Liver (tissue), 8 donors: ENCODE measurements at regions not wholly inside any gene's neighbourhood (a gene's known extent, or its start where the extent isn't known, plus 50 kb on each side); places are given as distances from the start of the nearest gene placed in this dataset.
A peak's percentile ranks its signal among the peaks of the same experiment; 100 is the strongest.

Experiments used
- DNase-seq: peaks from one replicate; pipeline ENCODE4 v3.0.0-alpha.2; 2017; ENCODE audit warnings: low spot score
- H3K27ac ChIP-seq, 2 donors: one replicate each; pipeline ENCODE4 v1.7.0; 2013; ENCODE audit warnings: inconsistent platforms in 2 of 2, low read length in 2 of 2, control low read depth in 1 of 2, low read depth in 1 of 2, mild to moderate bottlenecking in 1 of 2
- H3K27me3 ChIP-seq, 4 donors: one replicate each; pipeline versions ENCODE4 v1.6.1 to v1.7.0; 2013; ENCODE audit warnings: low read length in 3 of 4, inconsistent platforms in 1 of 4, mild to moderate bottlenecking in 1 of 4, moderate library complexity in 1 of 4; ENCODE audit not compliant: control insufficient read depth in 4 of 4, insufficient read depth in 4 of 4
- H3K36me3 ChIP-seq, 4 donors: one replicate each; pipeline versions ENCODE4 v1.6.1 to v1.7.0; 2013; ENCODE audit warnings: low read length in 3 of 4, mild to moderate bottlenecking in 3 of 4, low read depth in 1 of 4, moderate library complexity in 1 of 4; ENCODE audit not compliant: control insufficient read depth in 4 of 4, insufficient read depth in 3 of 4
- H3K4me1 ChIP-seq, 4 donors: one replicate each; pipeline versions ENCODE4 v1.6.1 to v1.7.0; 2013; ENCODE audit warnings: low read length in 3 of 4, mild to moderate bottlenecking in 3 of 4, moderate library complexity in 1 of 4; ENCODE audit not compliant: control insufficient read depth in 4 of 4, insufficient read depth in 4 of 4
- H3K4me3 ChIP-seq, 3 donors: one replicate each; pipeline versions ENCODE4 v1.6.1 to v1.7.0; 2013; ENCODE audit warnings: low read length in 3 of 3, control low read depth in 1 of 3, low read depth in 1 of 3, mild to moderate bottlenecking in 1 of 3
- H3K9ac ChIP-seq, 2 donors: one replicate each; pipeline ENCODE4 v1.7.0; 2013; ENCODE audit warnings: low read length in 2 of 2, mild to moderate bottlenecking in 2 of 2, moderate library complexity in 2 of 2, control low read depth in 1 of 2, low read depth in 1 of 2
- H3K9me3 ChIP-seq, 4 donors: one replicate each; pipeline versions ENCODE4 v1.6.1 to v1.7.0; 2013; ENCODE audit warnings: low read length in 3 of 4; ENCODE audit not compliant: control insufficient read depth in 4 of 4
- ATF3 ChIP-seq: IDR thresholded peaks from 2 replicates; pipeline ENCODE4 v1.6.1; 2016; ENCODE audit warnings: antibody characterized with exemption
- CTCF ChIP-seq: fragments of 150-350 bp; IDR thresholded peaks from 2 replicates; pipeline ENCODE4 v1.5.1; 2017; ENCODE audit warnings: improper control_type of control experiment, low read depth, low read length; ENCODE audit not compliant: missing input control
- EGR1 ChIP-seq, 2 donors: IDR thresholded peaks; 2 replicates each; pipeline ENCODE4 v1.6.1; 2016 to 2018; ENCODE audit warnings: antibody characterized with exemption in 2 of 2, low read depth in 2 of 2
- FOXA1 ChIP-seq: IDR thresholded peaks from 2 replicates; pipeline ENCODE4 v1.6.1; 2016; ENCODE audit warnings: antibody characterized with exemption
- GABPA ChIP-seq, 2 donors: IDR thresholded peaks in 1 of 2; conservative IDR thresholded peaks in 1 of 2; 2 replicates each; pipeline ENCODE4 v1.6.1; 2016; ENCODE audit warnings: antibody characterized with exemption in 2 of 2, mild to moderate bottlenecking in 1 of 2, moderate library complexity in 1 of 2
- HNF4G ChIP-seq: IDR thresholded peaks from 2 replicates; pipeline ENCODE4 v1.6.1; 2016; ENCODE audit warnings: antibody characterized with exemption
- JUND ChIP-seq, 2 donors: IDR thresholded peaks; 2 replicates each; pipeline ENCODE4 v1.6.1; 2016; ENCODE audit warnings: antibody characterized with exemption in 2 of 2
- MAX ChIP-seq: IDR thresholded peaks from 2 replicates; pipeline ENCODE4 v1.6.1; 2016; ENCODE audit warnings: antibody characterized with exemption
- NR2F2 ChIP-seq: IDR thresholded peaks from 2 replicates; pipeline ENCODE4 v1.6.1; 2016; ENCODE audit warnings: antibody characterized with exemption
- RAD21 ChIP-seq, 2 donors: IDR thresholded peaks; 2 replicates each; pipeline ENCODE4 v1.6.1; 2016; ENCODE audit warnings: antibody characterized with exemption in 2 of 2, mild to moderate bottlenecking in 2 of 2
- RXRA ChIP-seq, 2 donors: IDR thresholded peaks; 2 replicates each; pipeline ENCODE4 v1.6.1; 2017 to 2018; ENCODE audit warnings: antibody characterized with exemption in 2 of 2, mild to moderate bottlenecking in 1 of 2
- TAF1 ChIP-seq: conservative IDR thresholded peaks from 2 replicates; pipeline ENCODE4 v1.6.1; 2016; ENCODE audit warnings: antibody characterized with exemption, mild to moderate bottlenecking
- YY1 ChIP-seq: IDR thresholded peaks from 2 replicates; pipeline ENCODE4 v1.6.1; 2016; ENCODE audit warnings: antibody characterized with exemption, mild to moderate bottlenecking
- WGBS: extraction: QIAGEN DNeasy Blood & Tissue Kit; methylation state at CpG from one replicate; pipeline ENCODE4 v1.1.7; 2013; 5-methylcytosine and 5-hydroxymethylcytosine counted together
- TF ChIP-seq, protein P1 (sequence below): IDR thresholded peaks from 2 replicates; pipeline ENCODE4 v1.6.1; 2016; ENCODE audit warnings: antibody characterized with exemption, mild to moderate bottlenecking
- TF ChIP-seq, protein P2 (sequence below): IDR thresholded peaks from 2 replicates; pipeline ENCODE4 v1.6.1; 2016; ENCODE audit warnings: antibody characterized with exemption
- donor health status: healthy.
- donor health status: healthy.
- donor health status: healthy.
- donor health status: healthy.
- donor health status: healthy.

GRCh38 chr3:32632533-32633265 is 52.3 kb upstream of the CNOT10 start:
- H3K27ac ChIP-seq, result no peak overlapping the region
- H3K9ac ChIP-seq, result no peak overlapping the region
- no peak for TF ChIP-seq RAD21 (IDR thresholded peaks at IDR 0.05)
- TF ChIP-seq, protein P1, sequence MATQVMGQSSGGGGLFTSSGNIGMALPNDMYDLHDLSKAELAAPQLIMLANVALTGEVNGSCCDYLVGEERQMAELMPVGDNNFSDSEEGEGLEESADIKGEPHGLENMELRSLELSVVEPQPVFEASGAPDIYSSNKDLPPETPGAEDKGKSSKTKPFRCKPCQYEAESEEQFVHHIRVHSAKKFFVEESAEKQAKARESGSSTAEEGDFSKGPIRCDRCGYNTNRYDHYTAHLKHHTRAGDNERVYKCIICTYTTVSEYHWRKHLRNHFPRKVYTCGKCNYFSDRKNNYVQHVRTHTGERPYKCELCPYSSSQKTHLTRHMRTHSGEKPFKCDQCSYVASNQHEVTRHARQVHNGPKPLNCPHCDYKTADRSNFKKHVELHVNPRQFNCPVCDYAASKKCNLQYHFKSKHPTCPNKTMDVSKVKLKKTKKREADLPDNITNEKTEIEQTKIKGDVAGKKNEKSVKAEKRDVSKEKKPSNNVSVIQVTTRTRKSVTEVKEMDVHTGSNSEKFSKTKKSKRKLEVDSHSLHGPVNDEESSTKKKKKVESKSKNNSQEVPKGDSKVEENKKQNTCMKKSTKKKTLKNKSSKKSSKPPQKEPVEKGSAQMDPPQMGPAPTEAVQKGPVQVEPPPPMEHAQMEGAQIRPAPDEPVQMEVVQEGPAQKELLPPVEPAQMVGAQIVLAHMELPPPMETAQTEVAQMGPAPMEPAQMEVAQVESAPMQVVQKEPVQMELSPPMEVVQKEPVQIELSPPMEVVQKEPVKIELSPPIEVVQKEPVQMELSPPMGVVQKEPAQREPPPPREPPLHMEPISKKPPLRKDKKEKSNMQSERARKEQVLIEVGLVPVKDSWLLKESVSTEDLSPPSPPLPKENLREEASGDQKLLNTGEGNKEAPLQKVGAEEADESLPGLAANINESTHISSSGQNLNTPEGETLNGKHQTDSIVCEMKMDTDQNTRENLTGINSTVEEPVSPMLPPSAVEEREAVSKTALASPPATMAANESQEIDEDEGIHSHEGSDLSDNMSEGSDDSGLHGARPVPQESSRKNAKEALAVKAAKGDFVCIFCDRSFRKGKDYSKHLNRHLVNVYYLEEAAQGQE, result no peak
- TF ChIP-seq JUND (IDR thresholded peaks at IDR 0.05), result no peak
- TF ChIP-seq MAX, result no peak
- TF ChIP-seq GABPA (IDR thresholded peaks at IDR 0.05 in 1 of 2, conservative IDR thresholded peaks at IDR 0.05 in 1 of 2), result no peak
- TF ChIP-seq FOXA1, result no peak
- TF ChIP-seq CTCF, result no peak
- TF ChIP-seq EGR1 (IDR thresholded peaks at IDR 0.05; ENCODE audit: low read depth in 2 of 2), result no peak
- no peak for TF ChIP-seq YY1
- TF ChIP-seq HNF4G, result no peak
- 90% methylated on average over 6 of the region's 6 CpGs for WGBS
- no peaks in the 10 kb centered on the region for H3K36me3 ChIP-seq
- no peaks in the 10 kb centered on the region for H3K27me3 ChIP-seq
- H3K4me3 ChIP-seq, result no peak overlapping the region
- H3K4me1 ChIP-seq, result no peaks in the 10 kb centered on the region
- H3K9me3 ChIP-seq, result no peaks in the 10 kb centered on the region
- no peak for DNase-seq

DNA sequence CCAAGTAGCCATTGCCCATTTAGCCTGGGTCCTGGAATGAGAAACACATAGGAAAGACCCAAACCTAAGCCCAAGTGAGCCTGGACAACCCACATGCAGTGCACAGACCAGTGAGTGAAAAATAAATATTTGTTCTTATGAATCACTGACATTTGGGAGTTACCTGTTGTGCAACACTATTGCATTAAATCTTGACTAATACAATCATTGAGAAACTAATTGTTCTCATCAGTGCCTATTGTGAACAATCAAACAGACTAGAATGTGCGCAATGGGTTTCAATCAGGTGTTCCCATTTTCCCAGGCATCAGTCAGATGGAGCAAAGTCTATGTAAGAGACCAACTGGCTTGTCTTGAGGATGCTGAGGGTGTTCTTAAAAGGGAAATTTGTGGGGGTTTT is 54.7 kb upstream of the CNOT10 start:
- Histone ChIP-seq H3K9ac (no peak overlapping the region), H3K27ac (no peak overlapping the region), H3K4me1 (no peaks in the 10 kb centered on the region), H3K4me3 (no peak overlapping the region), H3K27me3 (no peaks in the 10 kb centered on the region), H3K9me3 (no peaks in the 10 kb centered on the region), H3K36me3 (no peaks in the 10 kb centered on the region)
- WGBS, result 94% methylated on average over 1 of the region's 1 CpG
- no peak for DNase-seq
- no peak for TF ChIP-seq HNF4G
- no peak for TF ChIP-seq YY1
- no peak for TF ChIP-seq EGR1 (IDR thresholded peaks at IDR 0.05; ENCODE audit: low read depth in 2 of 2)
- TF ChIP-seq TAF1, result no peak
- TF ChIP-seq NR2F2, result no peak
- no peak for TF ChIP-seq GABPA (IDR thresholded peaks at IDR 0.05 in 1 of 2, conservative IDR thresholded peaks at IDR 0.05 in 1 of 2)
- TF ChIP-seq MAX, result peak; percentile 17
- no peak for TF ChIP-seq ATF3
- no peak for TF ChIP-seq FOXA1
- TF ChIP-seq, protein P1, result no peak
- TF ChIP-seq CTCF, result no peak
- TF ChIP-seq, protein P2, sequence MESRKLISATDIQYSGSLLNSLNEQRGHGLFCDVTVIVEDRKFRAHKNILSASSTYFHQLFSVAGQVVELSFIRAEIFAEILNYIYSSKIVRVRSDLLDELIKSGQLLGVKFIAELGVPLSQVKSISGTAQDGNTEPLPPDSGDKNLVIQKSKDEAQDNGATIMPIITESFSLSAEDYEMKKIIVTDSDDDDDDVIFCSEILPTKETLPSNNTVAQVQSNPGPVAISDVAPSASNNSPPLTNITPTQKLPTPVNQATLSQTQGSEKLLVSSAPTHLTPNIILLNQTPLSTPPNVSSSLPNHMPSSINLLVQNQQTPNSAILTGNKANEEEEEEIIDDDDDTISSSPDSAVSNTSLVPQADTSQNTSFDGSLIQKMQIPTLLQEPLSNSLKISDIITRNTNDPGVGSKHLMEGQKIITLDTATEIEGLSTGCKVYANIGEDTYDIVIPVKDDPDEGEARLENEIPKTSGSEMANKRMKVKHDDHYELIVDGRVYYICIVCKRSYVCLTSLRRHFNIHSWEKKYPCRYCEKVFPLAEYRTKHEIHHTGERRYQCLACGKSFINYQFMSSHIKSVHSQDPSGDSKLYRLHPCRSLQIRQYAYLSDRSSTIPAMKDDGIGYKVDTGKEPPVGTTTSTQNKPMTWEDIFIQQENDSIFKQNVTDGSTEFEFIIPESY, result no peak
- no peak for TF ChIP-seq RAD21 (IDR thresholded peaks at IDR 0.05)
- peak; percentile 49 to 57 for TF ChIP-seq JUND (IDR thresholded peaks at IDR 0.05)
- peak in 1 of 2 donors; percentile 26 for TF ChIP-seq RXRA (IDR thresholded peaks at IDR 0.05)
